ENCODE measurements at regions not wholly inside any gene's neighbourhood (a gene's known extent, or its start where the extent isn't known, plus 50 kb on each side); places are given as distances from the start of the nearest gene placed in this dataset.
"Not testable (repeated sequence)": the region's sequence is repeated elsewhere in the genome, so short reads cannot be mapped to it uniquely, and the experiment has no call there.

DNA sequence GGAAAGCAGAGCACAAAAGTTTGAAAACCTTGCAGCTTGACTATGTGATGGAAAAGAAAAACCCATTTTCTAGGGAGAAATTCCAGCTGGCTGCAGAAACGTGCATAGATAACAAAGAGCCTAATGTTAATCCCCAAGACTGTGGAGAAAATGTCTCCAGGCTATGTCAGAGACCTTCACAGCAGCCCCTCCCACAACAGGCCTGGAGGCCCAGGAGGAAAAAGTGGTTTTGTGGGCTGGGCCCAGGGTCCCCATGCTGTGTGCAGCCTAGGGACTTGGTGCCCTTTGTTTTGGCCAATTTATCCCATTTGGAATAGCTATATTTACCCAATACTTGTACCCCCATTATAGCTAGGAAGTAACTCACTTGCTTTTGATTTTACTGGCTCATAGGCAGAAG lies 484.1 kb upstream of the HTR1E start:
- TF ChIP-seq, protein P1, sequence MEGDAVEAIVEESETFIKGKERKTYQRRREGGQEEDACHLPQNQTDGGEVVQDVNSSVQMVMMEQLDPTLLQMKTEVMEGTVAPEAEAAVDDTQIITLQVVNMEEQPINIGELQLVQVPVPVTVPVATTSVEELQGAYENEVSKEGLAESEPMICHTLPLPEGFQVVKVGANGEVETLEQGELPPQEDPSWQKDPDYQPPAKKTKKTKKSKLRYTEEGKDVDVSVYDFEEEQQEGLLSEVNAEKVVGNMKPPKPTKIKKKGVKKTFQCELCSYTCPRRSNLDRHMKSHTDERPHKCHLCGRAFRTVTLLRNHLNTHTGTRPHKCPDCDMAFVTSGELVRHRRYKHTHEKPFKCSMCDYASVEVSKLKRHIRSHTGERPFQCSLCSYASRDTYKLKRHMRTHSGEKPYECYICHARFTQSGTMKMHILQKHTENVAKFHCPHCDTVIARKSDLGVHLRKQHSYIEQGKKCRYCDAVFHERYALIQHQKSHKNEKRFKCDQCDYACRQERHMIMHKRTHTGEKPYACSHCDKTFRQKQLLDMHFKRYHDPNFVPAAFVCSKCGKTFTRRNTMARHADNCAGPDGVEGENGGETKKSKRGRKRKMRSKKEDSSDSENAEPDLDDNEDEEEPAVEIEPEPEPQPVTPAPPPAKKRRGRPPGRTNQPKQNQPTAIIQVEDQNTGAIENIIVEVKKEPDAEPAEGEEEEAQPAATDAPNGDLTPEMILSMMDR (IDR thresholded peaks at IDR 0.05): no peak

DNA sequence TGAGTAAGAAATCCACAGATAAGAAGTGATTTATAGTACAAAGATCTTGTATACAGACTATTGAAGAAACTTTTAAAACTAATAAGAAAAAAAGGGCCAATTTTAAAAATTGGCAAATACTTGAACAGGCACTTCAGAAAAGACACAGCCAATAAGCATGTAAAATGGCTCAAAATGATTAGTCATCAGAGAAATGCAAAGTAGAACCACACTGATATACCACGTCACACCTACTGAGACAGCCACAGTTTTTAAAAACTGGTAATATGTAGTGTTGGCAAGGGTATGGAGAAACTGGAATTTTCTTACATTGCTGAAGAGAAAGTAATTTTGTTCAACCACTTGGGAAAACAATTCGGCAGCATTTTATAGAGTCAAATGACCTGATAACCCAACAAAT lies 488.9 kb upstream of the HTR1E start:
- H3K9me3 ChIP-seq: no peaks in the 10 kb centered on the region
- H3K36me3 ChIP-seq: no peaks in the 10 kb centered on the region
- H3K4me1 ChIP-seq: no peaks in the 10 kb centered on the region
- intact Hi-C loops (cut with DNase I): no loop called here
- no peak overlapping the region for H3K4me3 ChIP-seq
- DNase-seq (no peak), ATAC-seq (no peak)
- no peaks in the 10 kb centered on the region for H3K27me3 ChIP-seq
- H3K27ac ChIP-seq: no peak overlapping the region
- TF ChIP-seq, protein P1 (IDR thresholded peaks at IDR 0.05): no peak

More for the DNA sequence above, 484.1 kb upstream of the HTR1E start:
- no peak overlapping the region for H3K27ac ChIP-seq
- H3K27me3 ChIP-seq: no peaks in the 10 kb centered on the region
- no peak overlapping the region for H3K4me3 ChIP-seq
- ATAC-seq (no peak), DNase-seq (no peak)
- intact Hi-C loops (cut with DNase I): no loop called here
- no peaks in the 10 kb centered on the region for H3K9me3 ChIP-seq
- no peaks in the 10 kb centered on the region for H3K36me3 ChIP-seq
- no peaks in the 10 kb centered on the region for H3K4me1 ChIP-seq

DNA sequence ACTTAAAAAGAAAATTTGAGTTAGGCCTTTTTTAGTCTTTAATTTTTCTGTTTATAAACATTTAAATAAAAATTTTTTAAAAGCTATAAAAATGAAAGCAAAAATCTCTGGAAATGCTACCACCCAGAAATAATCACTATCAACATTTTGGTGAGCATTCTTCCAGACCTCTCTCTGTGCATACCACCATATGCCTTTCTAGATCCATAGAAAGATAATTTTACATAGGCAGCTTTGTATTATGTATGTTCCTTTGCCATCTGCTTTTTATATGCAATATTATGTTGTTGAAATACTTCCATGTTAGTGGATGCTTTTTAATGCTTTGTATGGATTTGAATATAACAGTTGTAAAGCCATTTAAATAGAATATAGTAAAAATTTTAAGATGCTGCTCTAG lies 496.7 kb upstream of the HTR1E start:
- Histone ChIP-seq H3K4me3 (no peak overlapping the region), H3K9me3 (no peaks in the 10 kb centered on the region), H3K36me3 (no peaks in the 10 kb centered on the region), H3K27me3 (no peaks in the 10 kb centered on the region), H3K27ac (no peak overlapping the region), H3K4me1 (no peaks in the 10 kb centered on the region)
- no peak for ATAC-seq
- TF ChIP-seq, protein P1 (IDR thresholded peaks at IDR 0.05): no peak
- intact Hi-C loops (cut with DNase I): no loop called here
- DNase-seq: no peak

DNA sequence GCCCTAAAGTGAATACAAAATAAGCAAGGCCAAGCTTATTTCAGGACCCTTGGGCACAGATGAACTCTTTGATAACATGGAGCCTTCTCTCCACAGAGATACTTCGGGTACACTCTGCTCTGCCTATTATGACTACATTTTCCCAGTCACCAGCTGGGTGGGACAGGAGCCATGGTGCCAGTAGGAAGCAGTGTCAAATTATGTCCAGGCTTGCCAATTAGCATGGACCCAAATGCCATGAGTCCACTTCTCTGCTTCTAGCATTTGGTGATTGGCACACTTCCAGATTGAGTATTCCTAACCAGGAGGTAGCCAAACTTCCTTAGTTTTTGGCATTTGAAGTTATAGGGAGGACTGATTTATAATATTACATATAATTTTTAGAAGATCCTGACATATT lies 513.8 kb upstream of the HTR1E start:
- no peak for DNase-seq
- Histone ChIP-seq H3K9me3 (no peaks in the 10 kb centered on the region), H3K36me3 (no peaks in the 10 kb centered on the region), H3K27ac (no peak overlapping the region), H3K27me3 (no peaks in the 10 kb centered on the region), H3K4me3 (no peak overlapping the region), H3K4me1 (no peaks in the 10 kb centered on the region)
- ATAC-seq: no peak
- intact Hi-C loops (cut with DNase I): no loop called here
- TF ChIP-seq, protein P1 (IDR thresholded peaks at IDR 0.05): no peak

DNA sequence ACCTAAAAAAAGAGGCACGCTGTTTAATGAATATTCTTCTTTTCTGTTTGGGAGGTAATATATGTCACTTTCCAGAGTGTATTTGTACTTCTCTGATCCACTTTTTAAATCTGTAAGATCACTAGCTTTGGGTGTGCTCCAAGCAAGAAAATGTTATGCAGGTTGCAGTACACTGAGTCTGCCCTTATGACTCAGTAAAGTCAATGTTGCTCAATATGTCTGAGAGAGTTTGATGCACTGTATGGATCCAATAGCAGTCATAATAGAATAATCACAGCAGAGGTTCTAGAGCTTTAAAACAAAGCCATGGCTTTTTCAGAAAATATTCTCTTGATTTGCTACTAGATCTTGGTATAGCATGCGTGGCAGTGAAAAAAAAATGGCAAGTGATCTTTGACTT lies 525.3 kb upstream of the HTR1E start:
- Histone ChIP-seq H3K9me3 (no peaks in the 10 kb centered on the region), H3K36me3 (no peaks in the 10 kb centered on the region), H3K27me3 (no peaks in the 10 kb centered on the region), H3K4me3 (no peak overlapping the region), H3K4me1 (no peaks in the 10 kb centered on the region), H3K27ac (no peak overlapping the region)
- DNase-seq (no peak), ATAC-seq (no peak)
- TF ChIP-seq, protein P1 (IDR thresholded peaks at IDR 0.05): no peak
- intact Hi-C loops (cut with DNase I): no loop called here

DNA sequence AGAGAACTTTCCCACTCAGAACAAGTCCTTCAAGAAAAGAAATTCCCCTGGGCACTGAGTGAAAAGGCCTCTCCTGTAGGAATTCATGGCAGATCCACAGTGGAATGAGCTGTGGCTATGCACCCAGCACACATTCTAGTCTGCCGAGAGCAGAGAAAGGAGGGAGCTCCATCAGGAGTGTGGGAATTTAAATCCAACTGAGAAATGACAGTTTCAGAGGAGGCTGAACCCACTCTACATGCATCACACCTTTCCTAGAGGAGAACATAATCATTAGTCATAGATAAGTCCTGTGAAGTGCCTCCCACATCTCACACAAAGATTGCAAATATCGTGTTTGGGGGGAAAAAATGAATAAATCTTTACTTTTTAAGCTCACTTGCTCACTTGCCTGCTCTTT lies 530.2 kb upstream of the HTR1E start:
- TF ChIP-seq, protein P1 (IDR thresholded peaks at IDR 0.05): no peak
- H3K4me3 ChIP-seq: no peak overlapping the region
- H3K9me3 ChIP-seq: no peaks in the 10 kb centered on the region
- no peaks in the 10 kb centered on the region for H3K27me3 ChIP-seq
- intact Hi-C loops (cut with DNase I): no loop called here
- ATAC-seq (no peak), DNase-seq (no peak)
- no peaks in the 10 kb centered on the region for H3K4me1 ChIP-seq
- no peaks in the 10 kb centered on the region for H3K36me3 ChIP-seq
- H3K27ac ChIP-seq: no peak overlapping the region

DNA sequence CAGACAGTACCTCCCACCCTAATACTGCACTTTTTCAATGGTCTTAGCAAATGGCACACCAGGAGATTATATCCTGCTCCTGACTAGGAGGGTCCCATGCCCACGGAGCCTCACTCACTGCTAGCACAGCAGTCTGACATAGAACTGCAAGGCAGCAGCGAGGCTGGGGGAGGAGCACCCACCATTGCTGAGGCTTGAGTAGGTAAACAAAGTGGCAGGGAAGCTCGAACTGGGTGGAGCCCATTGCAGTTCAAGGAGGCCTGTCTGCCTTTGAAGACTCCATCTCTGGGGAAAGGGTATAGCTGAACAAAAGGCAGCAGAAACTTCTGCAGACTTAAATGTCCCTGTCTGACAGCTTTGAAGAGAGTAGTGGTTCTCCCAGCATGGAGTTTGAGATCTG lies 544.5 kb upstream of the HTR1E start:
- H3K4me3 ChIP-seq; H3K27me3 ChIP-seq; DNase-seq; ATAC-seq; H3K9me3 ChIP-seq; intact Hi-C loops (cut with DNase I); H3K36me3 ChIP-seq; H3K4me1 ChIP-seq; H3K27ac ChIP-seq: not testable (repeated sequence)
